Renal cortical epithelial cell (primary cell): ENCODE measurements at regions not wholly inside any gene's neighbourhood (a gene's known extent, or its start where the extent isn't known, plus 50 kb on each side); places are given as distances from the start of the nearest gene placed in this dataset.

Source experiments
- DNase-seq: peaks from one replicate; pipeline ENCODE4 v3.0.0-alpha.2; 2011; ENCODE audit warnings: low read depth

GRCh38 chr4:148812101-148812500 is 369.9 kb upstream of the NR3C2 start:
- no peak for DNase-seq

- no peak for DNase-seq
These were observed 368.2 kb upstream of the NR3C2 start for GRCh38 chr4:148810461-148810860.

GRCh38 chr4:148808416-148808815 is 366.2 kb upstream of the NR3C2 start:
- peak; percentile 21 for DNase-seq

- no peak for DNase-seq
These were observed 358.7 kb upstream of the NR3C2 start for GRCh38 chr4:148800940-148801339.

- DNase-seq, result no peak
These were observed 358.2 kb upstream of the NR3C2 start for GRCh38 chr4:148800336-148800885.

GRCh38 chr4:148795156-148795864 is 353.1 kb upstream of the NR3C2 start:
- peak; percentile 41 for DNase-seq

GRCh38 chr4:148793221-148793620 is 351.0 kb upstream of the NR3C2 start:
- DNase-seq, result no peak

GRCh38 chr4:148790691-148791090 is 348.5 kb upstream of the NR3C2 start:
- DNase-seq, result peak; percentile 86

GRCh38 chr4:148790246-148790645 is 348.0 kb upstream of the NR3C2 start:
- DNase-seq, result no peak

GRCh38 chr4:148787831-148788477 is 345.7 kb upstream of the NR3C2 start:
- DNase-seq, result peak; percentile 88

- DNase-seq, result no peak
These were observed 345.1 kb upstream of the NR3C2 start for GRCh38 chr4:148787285-148787684.

GRCh38 chr4:148786699-148787098 is 344.5 kb upstream of the NR3C2 start:
- no peak for DNase-seq

GRCh38 chr4:148782284-148782683 is 340.1 kb upstream of the NR3C2 start:
- DNase-seq, result no peak

GRCh38 chr4:148780426-148781005 is 338.3 kb upstream of the NR3C2 start:
- no peak for DNase-seq

- DNase-seq, result no peak
These were observed 337.6 kb upstream of the NR3C2 start for GRCh38 chr4:148779771-148780170.

- DNase-seq, result peak; percentile 52
These were observed 336.9 kb upstream of the NR3C2 start for GRCh38 chr4:148778980-148779675.

- peak; percentile 88 for DNase-seq
These were observed 334.7 kb upstream of the NR3C2 start for GRCh38 chr4:148776941-148777340.

- no peak for DNase-seq
These were observed 331.9 kb upstream of the NR3C2 start for GRCh38 chr4:148774134-148774533.

GRCh38 chr4:148773313-148773712 is 331.1 kb upstream of the NR3C2 start:
- DNase-seq, result no peak

GRCh38 chr4:148770848-148771247 is 328.6 kb upstream of the NR3C2 start:
- no peak for DNase-seq

- no peak for DNase-seq
These were observed 328.2 kb upstream of the NR3C2 start for GRCh38 chr4:148770377-148770776.

GRCh38 chr4:148764720-148765119 is 322.5 kb upstream of the NR3C2 start:
- no peak for DNase-seq
